PFSK-1 (cell line): ENCODE measurements at regions not wholly inside any gene's neighbourhood (a gene's known extent, or its start where the extent isn't known, plus 50 kb on each side); places are given as distances from the start of the nearest gene placed in this dataset.

Experiments used
- FOXP2 ChIP-seq: optimal IDR thresholded peaks from 2 replicates; pipeline ENCODE3; 2011; ENCODE audit warnings: borderline replicate concordance, control low read depth, inconsistent platforms; ENCODE audit not compliant: insufficient read depth; ENCODE audit errors: extremely low read length, extremely low read depth
- POLR2AphosphoS5 ChIP-seq: IDR thresholded peaks from 2 replicates; pipeline ENCODE4 v1.6.1; 2012; ENCODE audit warnings: low read depth, mild to moderate bottlenecking, control low read depth, low read length, moderate library complexity
- SIN3A ChIP-seq: IDR thresholded peaks from 2 replicates; pipeline ENCODE4 v1.6.1; 2012; ENCODE audit warnings: mild to moderate bottlenecking, low read length, moderate library complexity, borderline replicate concordance; ENCODE audit not compliant: insufficient read depth
- TAF1 ChIP-seq: IDR thresholded peaks from 2 replicates; pipeline ENCODE4 v1.6.1; 2012; ENCODE audit warnings: low read length, control low read depth, borderline replicate concordance; ENCODE audit not compliant: insufficient read depth
- TF ChIP-seq, protein P1 (sequence below), 2 experiments: IDR thresholded peaks; 2 replicates each; pipeline versions ENCODE4 v1.6.1 to v1.8.0; 2011 to 2012; ENCODE audit warnings: low read depth in 2 of 2, low read length in 2 of 2, control low read depth in 1 of 2, inconsistent platforms in 1 of 2, mild to moderate bottlenecking in 1 of 2, moderate library complexity in 1 of 2; ENCODE audit not compliant: insufficient read depth in 1 of 2

GRCh38 chrX:110425222-110426154 lies 66.8 kb downstream of the RTL9 start:
- TF ChIP-seq, protein P1, sequence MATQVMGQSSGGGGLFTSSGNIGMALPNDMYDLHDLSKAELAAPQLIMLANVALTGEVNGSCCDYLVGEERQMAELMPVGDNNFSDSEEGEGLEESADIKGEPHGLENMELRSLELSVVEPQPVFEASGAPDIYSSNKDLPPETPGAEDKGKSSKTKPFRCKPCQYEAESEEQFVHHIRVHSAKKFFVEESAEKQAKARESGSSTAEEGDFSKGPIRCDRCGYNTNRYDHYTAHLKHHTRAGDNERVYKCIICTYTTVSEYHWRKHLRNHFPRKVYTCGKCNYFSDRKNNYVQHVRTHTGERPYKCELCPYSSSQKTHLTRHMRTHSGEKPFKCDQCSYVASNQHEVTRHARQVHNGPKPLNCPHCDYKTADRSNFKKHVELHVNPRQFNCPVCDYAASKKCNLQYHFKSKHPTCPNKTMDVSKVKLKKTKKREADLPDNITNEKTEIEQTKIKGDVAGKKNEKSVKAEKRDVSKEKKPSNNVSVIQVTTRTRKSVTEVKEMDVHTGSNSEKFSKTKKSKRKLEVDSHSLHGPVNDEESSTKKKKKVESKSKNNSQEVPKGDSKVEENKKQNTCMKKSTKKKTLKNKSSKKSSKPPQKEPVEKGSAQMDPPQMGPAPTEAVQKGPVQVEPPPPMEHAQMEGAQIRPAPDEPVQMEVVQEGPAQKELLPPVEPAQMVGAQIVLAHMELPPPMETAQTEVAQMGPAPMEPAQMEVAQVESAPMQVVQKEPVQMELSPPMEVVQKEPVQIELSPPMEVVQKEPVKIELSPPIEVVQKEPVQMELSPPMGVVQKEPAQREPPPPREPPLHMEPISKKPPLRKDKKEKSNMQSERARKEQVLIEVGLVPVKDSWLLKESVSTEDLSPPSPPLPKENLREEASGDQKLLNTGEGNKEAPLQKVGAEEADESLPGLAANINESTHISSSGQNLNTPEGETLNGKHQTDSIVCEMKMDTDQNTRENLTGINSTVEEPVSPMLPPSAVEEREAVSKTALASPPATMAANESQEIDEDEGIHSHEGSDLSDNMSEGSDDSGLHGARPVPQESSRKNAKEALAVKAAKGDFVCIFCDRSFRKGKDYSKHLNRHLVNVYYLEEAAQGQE (IDR thresholded peaks at IDR 0.05; ENCODE audit: insufficient read depth in 1 of 2, low read depth in 2 of 2, low read length in 2 of 2), result no peak
- TF ChIP-seq SIN3A, result no peak
- no peak for TF ChIP-seq POLR2AphosphoS5
- TF ChIP-seq FOXP2, result no peak
- no peak for TF ChIP-seq TAF1

DNA sequence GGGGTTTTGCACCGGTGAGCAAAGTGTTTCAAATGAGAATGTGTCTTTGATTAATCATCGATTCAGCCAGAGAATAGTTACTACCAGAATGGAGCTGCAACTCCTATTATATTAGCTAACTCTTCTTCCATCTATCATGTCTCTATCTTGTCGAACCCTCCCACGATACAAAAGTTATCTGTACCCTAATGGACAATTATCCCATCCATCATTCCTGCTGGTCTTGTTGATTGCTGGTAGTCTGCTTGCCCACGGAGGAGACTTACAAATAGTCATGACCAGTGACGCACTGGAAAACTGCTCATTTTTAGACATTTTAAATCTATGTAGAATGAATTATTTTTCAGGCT lies 67.5 kb downstream of the RTL9 start:
- TF ChIP-seq SIN3A, result no peak
- TF ChIP-seq, protein P1 (IDR thresholded peaks at IDR 0.05; ENCODE audit: insufficient read depth in 1 of 2, low read depth in 2 of 2, low read length in 2 of 2), result no peak
- no peak for TF ChIP-seq FOXP2
- no peak for TF ChIP-seq POLR2AphosphoS5
- no peak for TF ChIP-seq TAF1

DNA sequence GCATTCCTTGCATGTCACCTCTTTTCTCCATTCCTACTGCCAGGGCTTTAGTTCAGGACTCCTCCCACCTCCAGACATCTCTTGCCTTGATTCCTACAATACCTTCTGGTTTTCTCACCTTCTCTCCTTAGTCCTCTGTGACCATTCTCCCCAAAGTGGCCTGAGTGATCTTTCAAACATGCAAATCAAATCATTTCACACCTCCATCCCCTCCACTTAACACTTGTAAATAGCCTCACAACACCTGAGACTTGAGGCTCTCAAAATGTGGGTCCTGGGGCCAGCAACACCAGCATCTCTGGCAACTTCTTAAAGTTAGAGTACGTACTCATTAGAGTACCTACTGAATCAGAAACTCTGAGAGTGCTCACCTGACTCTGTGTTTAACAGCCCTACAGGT lies 68.4 kb downstream of the RTL9 start:
- TF ChIP-seq FOXP2 (no peak), POLR2AphosphoS5 (no peak), SIN3A (no peak), TAF1 (no peak)
- TF ChIP-seq, protein P1 (IDR thresholded peaks at IDR 0.05; ENCODE audit: insufficient read depth in 1 of 2, low read depth in 2 of 2, low read length in 2 of 2), result no peak

DNA sequence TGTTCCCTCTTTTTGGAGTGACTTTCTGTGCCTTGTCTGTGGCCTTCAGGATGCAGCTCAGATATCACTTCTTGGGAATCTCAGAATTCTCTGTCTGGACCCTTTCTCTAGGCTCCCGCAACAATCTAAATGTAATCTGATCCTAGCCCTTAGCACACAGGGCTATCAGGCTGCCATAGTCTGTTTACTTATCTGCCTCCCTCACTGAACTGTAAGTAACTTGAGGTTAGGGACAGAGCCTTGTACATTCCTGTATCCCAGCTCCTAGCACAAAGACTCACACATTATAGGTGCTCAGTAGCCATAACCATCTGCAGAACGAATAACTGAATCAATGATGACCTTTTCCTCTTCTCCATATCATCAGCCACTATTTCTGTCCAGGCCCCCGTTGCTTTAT lies 69.5 kb downstream of the RTL9 start:
- TF ChIP-seq POLR2AphosphoS5, result no peak
- no peak for TF ChIP-seq FOXP2
- TF ChIP-seq, protein P1 (IDR thresholded peaks at IDR 0.05; ENCODE audit: insufficient read depth in 1 of 2, low read depth in 2 of 2, low read length in 2 of 2), result no peak
- no peak for TF ChIP-seq TAF1
- no peak for TF ChIP-seq SIN3A
